Esophagus squamous epithelium (tissue), 5 donors: ENCODE measurements at regions not wholly inside any gene's neighbourhood (a gene's known extent, or its start where the extent isn't known, plus 50 kb on each side); places are given as distances from the start of the nearest gene placed in this dataset.

Experiments used
- DNase-seq: peaks from one replicate; lab custom pipeline; 2025; lab: John Stamatoyannopoulos, UW
- H3K27ac ChIP-seq, 4 donors: fragments of 200-600 bp; sonication (generic); one replicate each; pipeline ENCODE4 v1.5.1; 2016 to 2019; ENCODE audit warnings: mild to moderate bottlenecking in 1 of 4
- H3K27me3 ChIP-seq, 4 donors: fragments of 200-600 bp; sonication (generic); 1 replicate in 3 of 4; 2 replicates in 1 of 4; pipeline versions ENCODE4 v1.5.1 to v1.6.0; 2017 to 2021; ENCODE audit warnings: antibody characterized with exemption in 1 of 4
- H3K36me3 ChIP-seq, 3 donors: fragments of 200-600 bp; sonication (generic); one replicate each; pipeline ENCODE4 v1.5.1; 2016 to 2019
- H3K4me1 ChIP-seq, 3 donors: fragments of 200-600 bp; sonication (generic); one replicate each; pipeline ENCODE4 v1.5.1; 2017 to 2019
- H3K4me3 ChIP-seq, 4 donors: fragments of 200-600 bp; sonication (generic); 1 replicate in 3 of 4; 2 replicates in 1 of 4; pipeline ENCODE4 v1.5.1; 2016 to 2019; ENCODE audit warnings: mild to moderate bottlenecking in 2 of 4, moderate library complexity in 1 of 4
- H3K9me3 ChIP-seq, 3 donors: fragments of 200-600 bp; sonication (generic); one replicate each; pipeline ENCODE4 v1.5.1; 2016 to 2019
- CTCF ChIP-seq, 6 experiments: fragments of 450-650 bp in 4 of 6; fragments of 200-600 bp in 2 of 6; sonication (generic) in 2 of 6; IDR thresholded peaks; one replicate each; pipeline ENCODE4 v1.5.1; 2016 to 2019; ENCODE audit warnings: antibody characterized with exemption in 6 of 6, mild to moderate bottlenecking in 4 of 6, moderate library complexity in 4 of 6
- POLR2A ChIP-seq, 4 donors: fragments of 450-650 bp; IDR thresholded peaks; one replicate each; pipeline ENCODE4 v1.6.1; 2017; ENCODE audit warnings: antibody characterized with exemption in 4 of 4, mild to moderate bottlenecking in 4 of 4, moderate library complexity in 3 of 4
- WGBS, 2 donors: methylation state at CpG; one replicate each; pipeline ENCODE4 v1.1.5; 2018; 5-methylcytosine and 5-hydroxymethylcytosine counted together
- intact Hi-C: fragments of 100-400 bp; cut with DNase I; formaldehyde crosslinking; loops from one replicate; pipeline ENCODE4 v1.15.0; 2022
- donor health status: DM: yes; HTN: yes; CAD: no.

DNA sequence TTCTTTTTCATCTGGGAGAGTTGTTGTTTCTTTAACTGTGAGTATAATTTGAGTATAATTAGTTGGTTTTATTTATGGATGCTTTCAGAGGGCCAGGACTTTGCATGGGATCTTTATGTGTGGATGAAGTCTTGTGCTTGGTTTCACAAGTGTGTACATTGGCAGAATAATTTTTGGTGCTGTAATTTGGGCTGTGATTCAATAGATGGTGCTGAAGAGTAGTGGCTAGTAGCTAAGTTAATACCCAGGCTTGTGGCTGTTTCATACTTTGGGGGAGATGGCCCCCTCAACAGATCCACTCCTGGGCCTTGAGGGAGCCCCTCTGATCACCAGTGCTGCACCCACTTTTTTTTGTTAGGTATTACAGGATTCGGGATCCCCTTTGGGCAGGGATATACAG is 1142.4 kb downstream of the SLITRK1 start:
- intact Hi-C loops = no loop called here
- Histone ChIP-seq H3K36me3 (no peaks in the 10 kb centered on the region), H3K4me1 (no peaks in the 10 kb centered on the region), H3K27me3 (no peaks in the 10 kb centered on the region), H3K9me3 (no peaks in the 10 kb centered on the region), H3K4me3 (no peak overlapping the region), H3K27ac (no peak overlapping the region)
- 89% methylated on average over 1 of the region's 1 CpG; no CpG with 5 or more reads in 1 of the 2 donors for WGBS, 2 donors
- no peak for DNase-seq
- no peak for TF ChIP-seq POLR2A (IDR thresholded peaks at IDR 0.05)

- no peak for DNase-seq
- intact Hi-C loops = no loop called here
- 63 to 67% methylated on average over 1 of the region's 1 CpG for WGBS, 2 donors
Measured at GRCh38 chr13:82729401-82729800, 1152.9 kb downstream of the SLITRK1 start.

DNA sequence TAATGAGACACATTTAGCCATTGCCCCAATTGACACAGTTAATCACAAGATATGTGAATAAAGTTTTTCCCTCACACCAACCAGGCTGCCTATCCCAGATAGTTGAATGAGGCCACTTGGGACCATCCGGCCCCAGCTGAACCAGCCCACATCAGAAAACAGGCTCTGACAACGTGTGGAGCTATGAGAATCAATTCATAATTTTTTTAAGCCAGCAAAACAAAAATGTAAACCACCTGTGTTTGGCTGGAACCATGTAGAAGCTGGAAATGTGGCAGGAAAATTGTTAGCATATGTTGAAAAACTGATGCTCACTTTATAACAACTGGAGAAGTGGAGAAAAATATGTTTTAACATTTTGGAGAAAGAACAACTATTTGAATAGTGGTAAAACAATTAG is 1161.3 kb downstream of the SLITRK1 start:
- Histone ChIP-seq H3K4me3 (no peak overlapping the region), H3K36me3 (no peaks in the 10 kb centered on the region), H3K27ac (no peak overlapping the region), H3K9me3 (no peaks in the 10 kb centered on the region), H3K27me3 (no peaks in the 10 kb centered on the region), H3K4me1 (no peaks in the 10 kb centered on the region)
- TF ChIP-seq POLR2A (IDR thresholded peaks at IDR 0.05) (no peak), CTCF (IDR thresholded peaks at IDR 0.05) (no peak)
- no peak for DNase-seq
- intact Hi-C loops = no loop called here
- 51 to 54% methylated on average over 2 of the region's 2 CpGs for WGBS, 2 donors

More at GRCh38 chr13:82729401-82729800, 1152.9 kb downstream of the SLITRK1 start:
- no peak overlapping the region for H3K27ac ChIP-seq
- H3K36me3 ChIP-seq = no peaks in the 10 kb centered on the region
- no peaks in the 10 kb centered on the region for H3K4me1 ChIP-seq
- H3K9me3 ChIP-seq = no peaks in the 10 kb centered on the region
- no peak overlapping the region for H3K4me3 ChIP-seq
- TF ChIP-seq CTCF (IDR thresholded peaks at IDR 0.05) (no peak), POLR2A (IDR thresholded peaks at IDR 0.05) (no peak)
- no peaks in the 10 kb centered on the region for H3K27me3 ChIP-seq

GRCh38 chr13:82719987-82720386 is 1162.3 kb downstream of the SLITRK1 start:
- intact Hi-C loops = no loop called here
- Histone ChIP-seq H3K27me3 (no peaks in the 10 kb centered on the region), H3K27ac (no peak overlapping the region), H3K4me3 (no peak overlapping the region), H3K4me1 (no peaks in the 10 kb centered on the region), H3K9me3 (no peaks in the 10 kb centered on the region), H3K36me3 (no peaks in the 10 kb centered on the region)
- DNase-seq = no peak
- WGBS, 2 donors = 58 to 68% methylated on average over 1 of the region's 1 CpG
- no peak for TF ChIP-seq CTCF (IDR thresholded peaks at IDR 0.05)
- TF ChIP-seq POLR2A (IDR thresholded peaks at IDR 0.05) = no peak

GRCh38 chr13:82717249-82717648 is 1165.0 kb downstream of the SLITRK1 start:
- WGBS, 2 donors = 66 to 68% methylated on average over 2 of the region's 2 CpGs

More at GRCh38 chr13:82717249-82717648, 1165.0 kb downstream of the SLITRK1 start:
- H3K4me3 ChIP-seq = no peak overlapping the region
- H3K9me3 ChIP-seq = no peaks in the 10 kb centered on the region
- no peak for TF ChIP-seq CTCF (IDR thresholded peaks at IDR 0.05)
- no peak for TF ChIP-seq POLR2A (IDR thresholded peaks at IDR 0.05)
- no peak overlapping the region for H3K27ac ChIP-seq
- H3K27me3 ChIP-seq = no peaks in the 10 kb centered on the region
- H3K36me3 ChIP-seq = no peaks in the 10 kb centered on the region
- DNase-seq = no peak
- no peaks in the 10 kb centered on the region for H3K4me1 ChIP-seq
- intact Hi-C loops = no loop called here
